NCI-H2171 (cell line): ENCODE measurements at regions not wholly inside any gene's neighbourhood (a gene's known extent, or its start where the extent isn't known, plus 50 kb on each side); places are given as distances from the start of the nearest gene placed in this dataset.

Source experiments
- DNase-seq: peaks from one replicate; lab custom pipeline; 2025; lab: John Stamatoyannopoulos, UW

DNA sequence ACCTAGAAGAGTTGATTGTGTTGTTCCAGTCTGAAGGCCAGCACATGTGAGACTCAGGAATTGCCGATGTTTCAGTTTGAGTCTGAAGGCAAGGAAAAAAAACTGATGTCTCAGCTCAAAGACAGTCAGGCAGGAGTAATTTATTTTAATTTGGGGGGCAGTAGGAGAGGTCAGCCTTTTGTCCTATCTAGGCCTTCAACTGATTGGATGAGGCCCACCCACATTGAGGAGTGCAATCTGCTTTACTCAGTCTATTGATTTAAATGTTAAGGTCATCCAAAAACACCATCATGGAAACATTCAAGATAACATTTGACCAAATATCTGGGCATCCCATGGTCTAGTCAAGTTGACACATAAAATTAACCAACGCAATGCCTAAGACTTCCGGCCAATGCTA, 288.9 kb downstream of the CDK5RAP2 start:
- DNase-seq = no peak

- no peak for DNase-seq
These were observed 289.7 kb downstream of the CDK5RAP2 start for GRCh38 chr9:120289990-120290975.

DNA sequence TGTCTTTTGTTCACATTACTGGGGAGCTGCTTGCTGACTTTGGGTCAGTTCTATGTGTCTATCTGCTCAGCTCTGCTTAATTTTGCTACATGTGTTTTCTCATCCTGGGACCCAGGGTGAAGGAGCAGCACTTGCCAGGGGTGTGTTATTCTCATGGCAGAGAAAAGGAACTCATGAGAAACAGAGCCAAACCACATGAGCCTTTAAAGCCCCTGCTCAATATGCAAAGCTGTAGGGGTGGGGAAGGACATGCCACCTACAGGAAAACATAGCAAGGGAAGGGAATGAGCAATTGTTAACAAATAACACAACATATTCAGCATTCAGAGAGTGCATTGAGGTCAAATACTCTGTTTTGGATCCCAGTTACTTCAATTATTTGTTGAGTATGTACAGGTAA, 290.9 kb downstream of the CDK5RAP2 start:
- no peak for DNase-seq

DNA sequence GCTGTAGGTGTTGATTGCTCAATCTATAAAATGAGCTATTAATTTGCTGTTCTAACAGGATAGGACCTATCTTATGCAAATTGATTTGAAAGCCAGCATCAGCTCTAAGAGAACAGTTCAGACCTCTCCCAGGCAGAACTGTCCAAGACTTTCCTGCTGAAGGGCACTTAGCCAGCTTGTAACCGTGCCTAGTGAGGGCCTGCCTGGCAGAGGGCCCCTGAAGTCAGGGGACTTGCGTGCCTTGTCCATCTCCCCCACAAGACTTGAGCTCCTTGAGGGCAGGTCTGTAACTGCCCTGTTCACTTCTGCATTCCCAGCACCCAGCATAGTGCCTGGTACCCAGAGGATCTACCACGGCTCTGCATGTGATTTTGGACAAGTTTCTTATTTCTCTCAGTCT, 293.4 kb downstream of the CDK5RAP2 start:
- DNase-seq = no peak

- no peak for DNase-seq
These were observed 295.1 kb downstream of the CDK5RAP2 start for GRCh38 chr9:120284821-120285220.

DNA sequence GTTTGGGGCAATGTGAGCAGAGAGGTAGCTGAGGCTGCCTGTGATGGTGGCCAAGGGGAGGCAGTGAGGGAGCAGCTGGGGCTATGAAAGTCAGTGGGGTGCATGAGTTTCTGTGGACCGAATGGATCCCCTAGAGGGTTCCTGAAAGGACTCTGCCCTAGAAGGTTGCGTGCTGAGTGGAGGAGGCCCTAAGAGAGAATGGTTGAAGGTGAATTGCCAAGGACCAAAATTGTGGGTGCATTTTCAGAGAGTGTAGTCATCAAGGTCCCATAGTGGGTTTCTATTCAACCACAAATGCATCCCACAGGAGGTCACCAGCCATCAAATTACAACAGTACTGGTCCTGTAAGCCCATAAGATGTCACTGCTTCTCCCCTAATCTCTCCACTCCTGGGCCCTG, 298.3 kb downstream of the CDK5RAP2 start:
- no peak for DNase-seq

- no peak for DNase-seq
These were observed 312.0 kb downstream of the CDK5RAP2 start for GRCh38 chr9:120267929-120268328.

DNA sequence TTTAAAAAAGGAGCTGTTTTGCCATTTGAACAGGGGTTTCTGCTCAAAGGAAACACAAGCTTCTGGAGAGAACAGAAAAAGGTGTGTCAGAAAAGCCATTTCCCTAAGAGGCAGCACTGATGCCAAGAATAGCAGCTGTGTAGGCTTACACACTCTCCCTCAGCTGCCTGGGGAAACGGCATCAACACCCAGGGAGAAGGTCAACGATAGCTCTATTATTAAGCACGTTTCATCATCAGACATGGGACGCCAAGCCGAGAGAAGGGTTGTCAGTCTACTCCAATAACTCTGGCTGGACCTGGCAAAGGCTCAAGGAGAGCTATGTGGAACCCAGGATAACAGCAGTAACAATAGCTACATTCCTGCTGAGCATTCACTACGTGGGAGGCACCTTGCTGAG, 314.2 kb downstream of the CDK5RAP2 start:
- peak; percentile 4 for DNase-seq

DNA sequence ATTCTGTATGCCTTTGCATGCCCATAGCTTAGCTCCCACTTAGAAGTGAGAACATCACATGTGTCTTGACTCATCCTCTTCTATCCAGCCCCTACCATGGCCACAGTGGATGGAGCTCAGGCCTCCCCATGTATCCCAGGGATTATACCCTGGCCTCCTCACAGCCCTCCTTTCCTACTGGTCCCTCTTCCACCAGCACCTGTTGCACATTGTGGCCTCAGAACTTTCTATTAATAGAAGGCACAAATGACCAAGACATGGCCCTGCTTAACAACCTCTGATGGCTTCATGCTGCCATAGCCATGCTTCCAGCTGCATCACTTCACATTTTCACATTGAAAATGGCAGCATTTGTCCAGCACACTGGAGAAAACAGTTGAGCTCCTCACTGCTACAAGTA, 315.4 kb downstream of the CDK5RAP2 start:
- no peak for DNase-seq

- DNase-seq = no peak
These were observed 316.1 kb downstream of the CDK5RAP2 start for GRCh38 chr9:120263836-120264235.

GRCh38 chr9:120261419-120261818, 318.5 kb downstream of the CDK5RAP2 start:
- DNase-seq = no peak

DNA sequence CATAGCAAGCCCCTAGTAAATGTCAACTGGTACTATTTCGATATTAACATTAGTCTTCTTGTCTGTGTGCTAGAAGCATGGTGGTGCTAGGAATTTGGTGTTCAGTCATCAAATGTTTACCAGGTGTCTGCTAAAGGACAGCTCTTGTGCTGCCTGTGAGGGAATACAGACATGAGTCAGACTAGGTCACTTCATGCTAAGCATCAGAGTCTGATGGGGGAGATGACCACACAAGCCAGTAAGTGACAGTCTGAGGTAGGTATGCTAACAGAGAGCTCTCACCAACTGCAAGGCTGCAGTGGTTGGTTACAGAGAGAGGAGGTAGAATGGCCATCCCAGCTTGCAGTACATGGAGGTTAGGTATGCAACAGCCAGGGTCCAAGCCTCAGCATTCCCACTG, 320.9 kb downstream of the CDK5RAP2 start:
- no peak for DNase-seq

GRCh38 chr9:120258096-120258495, 321.9 kb downstream of the CDK5RAP2 start:
- DNase-seq = no peak

- DNase-seq = no peak
These were observed 322.5 kb downstream of the CDK5RAP2 start for GRCh38 chr9:120257483-120257882.

- peak; percentile 28 for DNase-seq
These were observed 323.8 kb downstream of the CDK5RAP2 start for GRCh38 chr9:120256146-120256545.

- DNase-seq = no peak
These were observed 327.7 kb downstream of the CDK5RAP2 start for GRCh38 chr9:120252248-120252647.

DNA sequence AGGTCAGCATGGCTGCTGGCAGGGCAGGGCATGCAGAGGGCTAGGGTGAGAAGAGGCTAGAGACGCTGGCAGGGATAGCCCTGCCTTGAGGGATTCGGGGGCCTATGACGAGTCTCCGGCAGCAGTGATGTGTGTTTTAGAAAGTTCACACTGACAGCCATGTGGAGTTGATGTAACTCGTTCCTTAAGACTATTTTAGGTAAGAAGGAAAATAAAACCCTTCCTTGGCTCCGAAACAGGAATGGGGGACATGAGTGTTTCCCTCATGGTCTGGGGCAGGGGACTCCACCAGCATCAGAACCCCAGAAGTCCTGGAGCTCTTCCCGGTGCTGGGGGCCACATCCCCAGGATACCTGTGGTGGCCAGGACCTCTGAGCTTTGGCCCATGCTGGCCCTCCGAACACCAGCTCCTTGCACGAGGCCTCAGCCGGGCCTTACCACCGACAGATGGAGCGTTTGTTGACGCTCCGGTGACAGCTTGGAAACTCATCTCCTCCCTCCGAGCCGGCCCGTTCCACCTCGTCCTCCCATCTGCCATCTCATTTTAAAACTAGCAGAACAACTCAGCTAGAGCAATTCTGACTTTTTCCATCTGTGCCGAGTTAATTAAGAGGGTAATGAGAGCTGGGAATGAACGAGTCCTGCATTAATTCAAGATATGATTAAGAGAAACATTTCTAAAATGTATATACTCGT, 337.7 kb downstream of the CDK5RAP2 start:
- peak; percentile 95 for DNase-seq

DNA sequence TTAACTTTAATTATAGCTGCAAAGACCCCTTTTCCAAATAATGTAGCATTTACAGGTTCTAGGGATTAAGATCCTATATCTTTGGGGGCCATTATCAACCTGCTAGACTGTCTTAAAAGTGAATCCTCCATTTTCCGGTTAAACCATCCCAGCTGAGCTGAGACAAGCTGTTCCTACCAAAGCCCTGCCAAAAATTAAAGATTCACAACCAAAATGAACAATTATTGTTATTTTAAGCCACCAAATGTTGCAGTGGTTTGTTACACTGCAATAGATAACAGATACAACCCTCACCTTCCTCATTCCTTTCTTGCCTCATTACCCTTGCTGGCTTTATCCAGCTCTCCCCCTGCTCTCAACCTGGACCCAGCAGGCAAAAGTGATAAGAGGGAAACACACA, 343.4 kb downstream of the CDK5RAP2 start:
- no peak for DNase-seq

GRCh38 chr9:120235081-120235480, 344.9 kb downstream of the CDK5RAP2 start:
- DNase-seq = peak; percentile 94

GRCh38 chr9:120230227-120230626, 349.7 kb downstream of the CDK5RAP2 start:
- DNase-seq = no peak

DNA sequence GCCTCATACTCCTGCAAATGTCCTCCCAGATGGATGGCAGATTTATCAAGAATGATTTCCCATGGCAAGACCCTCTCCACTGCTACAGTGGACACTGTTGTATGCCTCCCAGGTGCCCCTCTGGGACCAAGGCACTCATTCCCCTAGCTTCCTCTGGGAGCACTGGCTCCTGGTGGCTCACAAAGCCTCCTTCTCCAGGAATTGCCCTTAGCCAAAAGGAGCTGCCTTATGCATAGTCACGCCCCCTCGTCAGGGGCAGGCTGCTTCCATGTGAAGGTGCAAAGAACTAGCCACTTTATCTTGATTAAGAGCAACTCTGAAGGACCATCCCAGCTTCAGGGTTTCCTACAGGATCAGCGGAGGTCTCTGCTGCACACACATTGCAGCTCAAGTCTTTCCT, 358.1 kb downstream of the CDK5RAP2 start:
- DNase-seq = no peak

DNA sequence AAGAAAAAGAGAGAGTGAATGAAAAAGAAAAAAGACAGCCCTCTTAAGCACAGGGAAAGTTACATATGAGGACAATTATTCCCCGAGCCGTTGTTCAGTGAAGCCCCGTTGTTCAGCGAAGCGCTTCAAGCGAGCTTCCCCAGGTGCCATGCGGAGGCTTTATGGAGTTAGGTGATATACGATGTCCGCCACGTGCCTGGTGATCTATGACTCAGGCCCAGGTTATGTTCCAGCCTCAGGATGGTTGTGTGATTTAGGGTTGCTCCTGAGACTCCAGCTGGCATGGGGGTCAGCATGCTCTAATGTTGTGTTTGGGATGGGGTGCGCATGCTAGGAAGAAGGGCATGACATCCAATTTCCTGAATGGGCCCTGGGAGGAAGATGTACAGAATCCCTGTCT, 365.6 kb downstream of the CDK5RAP2 start:
- no peak for DNase-seq

- DNase-seq = no peak
These were observed 367.1 kb downstream of the CDK5RAP2 start for GRCh38 chr9:120212853-120213200.
